ENCODE measurements at regions not wholly inside any gene's neighbourhood (a gene's known extent, or its start where the extent isn't known, plus 50 kb on each side); places are given as distances from the start of the nearest gene placed in this dataset.

DNA sequence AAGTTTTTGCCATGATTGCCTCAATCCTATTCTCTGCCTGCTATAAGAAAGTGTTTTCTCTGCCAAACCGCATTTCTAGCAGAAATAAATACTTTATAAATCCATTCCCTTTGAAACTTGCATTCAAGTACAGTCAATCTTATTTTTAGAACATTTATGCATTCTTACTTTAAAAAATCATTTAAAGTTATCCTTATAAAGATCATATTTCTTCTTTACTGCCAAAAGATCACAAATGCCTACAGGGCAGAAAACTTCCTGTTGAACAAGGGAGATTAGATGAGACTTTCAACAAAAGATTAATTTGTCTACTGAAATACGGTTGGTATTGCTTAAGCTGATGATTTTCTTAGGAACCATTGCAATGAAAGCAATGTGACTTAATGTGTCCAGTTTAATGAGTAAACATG is 207.2 kb upstream of the SLIT2 start:
- no peaks in the 10 kb centered on the region for H3K36me3 ChIP-seq (replicated peaks in 1 of 2; ENCODE audit: control insufficient read depth in 1 of 2, insufficient read depth in 2 of 2, low read length in 1 of 2)
- no peaks in the 10 kb centered on the region for H3F3A ChIP-seq (replicated peaks; ENCODE audit: insufficient read depth)
- H3K27me3 ChIP-seq (ENCODE audit: insufficient read depth), result no peaks in the 10 kb centered on the region
- H3K9me3 ChIP-seq, result no peaks in the 10 kb centered on the region
- no peak for DNase-seq
- no peaks in the 10 kb centered on the region for H3K79me2 ChIP-seq (ENCODE audit: insufficient read depth)
- H3K4me2 ChIP-seq, result no peak overlapping the region
- H3K27ac ChIP-seq (ENCODE audit: low read depth in 2 of 2, low read length in 1 of 2), result peak overlapping the region; percentile 47 to 68; a peak in 2 of 4 replicates
- 51% methylated on average over 2 of the region's 2 CpGs for WGBS (ENCODE audit: low lambda C conversion rate)
- no peak for TF ChIP-seq NRF1 (IDR thresholded peaks at IDR 0.05; ENCODE audit: low read depth, low read length)
- no peak for TF ChIP-seq POLR2AphosphoS5 (IDR thresholded peaks at IDR 0.05; ENCODE audit: low read depth, low read length)
- peak; percentile 61; the same call in 1 of the 2 replicates for TF ChIP-seq NFIC (IDR thresholded peaks at IDR 0.05; ENCODE audit: borderline replicate concordance)
- no peak for TF ChIP-seq TEAD4 (IDR thresholded peaks at IDR 0.05; ENCODE audit: borderline replicate concordance, insufficient read depth)
- peak; percentile 49; the same call in 1 of the 2 replicates for TF ChIP-seq MEF2A (IDR thresholded peaks at IDR 0.05; ENCODE audit: borderline replicate concordance, low read depth)
- TF ChIP-seq CHD2 (IDR thresholded peaks at IDR 0.05; ENCODE audit: low read length, partially characterized antibody), result no peak
- no peak for TF ChIP-seq SMC3 (IDR thresholded peaks at IDR 0.05; ENCODE audit: low read depth, low read length)
- no peak for TF ChIP-seq FOXM1 (IDR thresholded peaks at IDR 0.05; ENCODE audit: low read depth)
- TF ChIP-seq, protein P1, sequence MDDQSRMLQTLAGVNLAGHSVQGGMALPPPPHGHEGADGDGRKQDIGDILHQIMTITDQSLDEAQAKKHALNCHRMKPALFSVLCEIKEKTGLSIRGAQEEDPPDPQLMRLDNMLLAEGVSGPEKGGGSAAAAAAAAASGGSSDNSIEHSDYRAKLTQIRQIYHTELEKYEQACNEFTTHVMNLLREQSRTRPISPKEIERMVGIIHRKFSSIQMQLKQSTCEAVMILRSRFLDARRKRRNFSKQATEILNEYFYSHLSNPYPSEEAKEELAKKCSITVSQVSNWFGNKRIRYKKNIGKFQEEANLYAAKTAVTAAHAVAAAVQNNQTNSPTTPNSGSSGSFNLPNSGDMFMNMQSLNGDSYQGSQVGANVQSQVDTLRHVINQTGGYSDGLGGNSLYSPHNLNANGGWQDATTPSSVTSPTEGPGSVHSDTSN (IDR thresholded peaks at IDR 0.05), result peak; percentile 49
- TF ChIP-seq JUND (IDR thresholded peaks at IDR 0.05), result no peak
- TF ChIP-seq EP300 (IDR thresholded peaks at IDR 0.05; ENCODE audit: borderline replicate concordance in 1 of 2, low read depth in 1 of 2, low read length in 1 of 2), result peak in 1 of 2 experiments; percentile 26; a peak in 1 of 4 replicates
- peak; percentile 39 for TF ChIP-seq TCF12 (IDR thresholded peaks at IDR 0.05)
- TF ChIP-seq, protein P2, sequence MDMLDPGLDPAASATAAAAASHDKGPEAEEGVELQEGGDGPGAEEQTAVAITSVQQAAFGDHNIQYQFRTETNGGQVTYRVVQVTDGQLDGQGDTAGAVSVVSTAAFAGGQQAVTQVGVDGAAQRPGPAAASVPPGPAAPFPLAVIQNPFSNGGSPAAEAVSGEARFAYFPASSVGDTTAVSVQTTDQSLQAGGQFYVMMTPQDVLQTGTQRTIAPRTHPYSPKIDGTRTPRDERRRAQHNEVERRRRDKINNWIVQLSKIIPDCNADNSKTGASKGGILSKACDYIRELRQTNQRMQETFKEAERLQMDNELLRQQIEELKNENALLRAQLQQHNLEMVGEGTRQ (IDR thresholded peaks at IDR 0.05; ENCODE audit: borderline replicate concordance, low read depth, low read length), result no peak
- TF ChIP-seq, protein P3, sequence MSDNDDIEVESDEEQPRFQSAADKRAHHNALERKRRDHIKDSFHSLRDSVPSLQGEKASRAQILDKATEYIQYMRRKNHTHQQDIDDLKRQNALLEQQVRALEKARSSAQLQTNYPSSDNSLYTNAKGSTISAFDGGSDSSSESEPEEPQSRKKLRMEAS (IDR thresholded peaks at IDR 0.05; ENCODE audit: low read depth), result no peak
- no peak for TF ChIP-seq SIN3A (IDR thresholded peaks at IDR 0.05; ENCODE audit: borderline replicate concordance, low read depth, low read length)
- ChIA-PET CTCF (no interaction called here), POLR2A (no interaction called here)
- no peak overlapping the region for H3K9ac ChIP-seq
- no peak overlapping the region for H3K4me3 ChIP-seq (ENCODE audit: low read depth in 2 of 2, low read length in 1 of 2)
- H3K4me1 ChIP-seq (ENCODE audit: control insufficient read depth in 1 of 2, insufficient read depth in 2 of 2, low read depth in 1 of 2, low read length in 1 of 2), result peaks cover 10 to 22% of the 10 kb centered on the region in 2 experiments; a peak in 3 of 4 replicates
- H4K20me1 ChIP-seq (ENCODE audit: insufficient read depth), result no peaks in the 10 kb centered on the region
- H3K9me2 ChIP-seq, result no peaks in the 10 kb centered on the region
- no peak overlapping the region; the same call in 1 of the 2 replicates for H2AFZ ChIP-seq (ENCODE audit: low read depth)

DNA sequence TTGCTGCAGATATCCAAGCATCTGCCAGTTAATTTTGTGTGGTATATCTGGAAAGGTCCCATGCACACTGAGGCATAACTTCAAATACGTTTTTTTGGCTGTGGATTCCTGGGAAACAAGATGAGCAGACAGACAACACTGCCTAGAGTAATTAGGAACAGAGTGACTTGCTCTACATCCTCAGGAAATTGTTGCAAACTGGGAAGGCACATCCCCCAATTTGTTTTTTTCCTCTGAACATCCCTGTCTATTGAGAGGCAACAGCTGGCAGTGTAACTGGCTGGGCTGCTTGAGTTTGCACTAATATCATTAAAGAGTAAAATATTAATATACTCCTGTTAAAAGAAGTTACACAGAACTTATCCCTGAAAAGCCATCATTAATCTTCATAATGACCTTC is 207.7 kb upstream of the SLIT2 start:
- POLR2A ChIA-PET, result no interaction called here
- Histone ChIP-seq H3K27me3 (ENCODE audit: insufficient read depth) (no peaks in the 10 kb centered on the region), H3K4me3 (ENCODE audit: low read depth in 2 of 2, low read length in 1 of 2) (no peak overlapping the region), H3K79me2 (ENCODE audit: insufficient read depth) (no peaks in the 10 kb centered on the region), H4K20me1 (ENCODE audit: insufficient read depth) (no peaks in the 10 kb centered on the region), H3K36me3 (replicated peaks in 1 of 2; ENCODE audit: control insufficient read depth in 1 of 2, insufficient read depth in 2 of 2, low read length in 1 of 2) (no peaks in the 10 kb centered on the region), H3K27ac (ENCODE audit: low read depth in 2 of 2, low read length in 1 of 2) (peak overlapping the region; percentile 47 to 68; a peak in 2 of 4 replicates), H3K9ac (no peak overlapping the region), H3K9me3 (no peaks in the 10 kb centered on the region), H3K4me1 (ENCODE audit: control insufficient read depth in 1 of 2, insufficient read depth in 2 of 2, low read depth in 1 of 2, low read length in 1 of 2) (peaks cover 10 to 22% of the 10 kb centered on the region in 2 experiments; a peak in 3 of 4 replicates), H3F3A (replicated peaks; ENCODE audit: insufficient read depth) (no peaks in the 10 kb centered on the region), H2AFZ (ENCODE audit: low read depth) (no peak overlapping the region), H3K9me2 (no peaks in the 10 kb centered on the region), H3K4me2 (no peak overlapping the region; the same call in 1 of the 2 replicates)
- WGBS (ENCODE audit: low lambda C conversion rate), result 30% methylated on average over 1 of the region's 1 CpG
- no peak for DNase-seq
- TF ChIP-seq, protein P3 (IDR thresholded peaks at IDR 0.05; ENCODE audit: low read depth), result no peak
- TF ChIP-seq SIN3A (IDR thresholded peaks at IDR 0.05; ENCODE audit: borderline replicate concordance, low read depth, low read length), result no peak
- TF ChIP-seq NFIC (IDR thresholded peaks at IDR 0.05; ENCODE audit: borderline replicate concordance), result no peak
- TF ChIP-seq, protein P1 (IDR thresholded peaks at IDR 0.05), result no peak
- no peak for TF ChIP-seq TCF12 (IDR thresholded peaks at IDR 0.05)
- no peak for TF ChIP-seq NRF1 (IDR thresholded peaks at IDR 0.05; ENCODE audit: low read depth, low read length)
- TF ChIP-seq GATA2 (CRISPR knock-in tag; IDR thresholded peaks at IDR 0.05), result no peak
- CTCF ChIA-PET, result interaction anchor here (0.6 kb wide), 1 partner anchor 137 kb away, joined by 3 read pairs; no protein-coding TSS in a partner anchor

Data from SK-N-SH (cell line).